ENCODE measurements at regions not wholly inside any gene's neighbourhood (a gene's known extent, or its start where the extent isn't known, plus 50 kb on each side); places are given as distances from the start of the nearest gene placed in this dataset.

DNA sequence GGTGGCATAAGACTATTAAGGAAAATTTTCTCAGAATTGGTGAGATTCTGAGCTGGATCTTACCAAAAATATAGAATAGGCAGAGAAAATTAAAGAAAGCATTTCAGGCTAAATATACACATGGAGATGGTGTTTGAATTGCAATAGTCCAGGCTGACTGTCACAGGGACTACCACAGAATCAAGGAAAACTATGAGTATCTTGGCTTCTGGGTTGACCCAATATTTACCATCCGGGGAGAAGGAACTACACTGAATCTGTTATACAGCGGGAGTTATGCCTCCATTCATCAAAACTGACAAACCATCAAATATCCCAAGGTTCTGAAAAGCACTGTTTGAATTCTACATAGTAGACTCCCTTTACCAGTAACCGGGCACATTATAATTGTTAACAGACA lies 102.2 kb downstream of the TUSC7 start:
- peaks cover 2 to 3% of the 10 kb centered on the region in 2 donors for H3K4me1 ChIP-seq (ENCODE audit: control insufficient read depth in 2 of 2, insufficient read depth in 1 of 2, low read depth in 1 of 2, low read length in 2 of 2)
- no peaks in the 10 kb centered on the region for H3K9me3 ChIP-seq (replicated peaks in 1 of 2; ENCODE audit: control insufficient read depth in 2 of 2, insufficient read depth in 1 of 2, low read depth in 1 of 2, low read length in 2 of 2)
- no peak overlapping the region for H3K4ac ChIP-seq (ENCODE audit: low read length)
- H2BK12ac ChIP-seq (ENCODE audit: low read length), result no peak overlapping the region
- no peak overlapping the region for H3K4me2 ChIP-seq (ENCODE audit: insufficient read depth, low read length, poor library complexity, severe bottlenecking)
- H3K36me3 ChIP-seq (replicated peaks in 1 of 2; ENCODE audit: control insufficient read depth in 2 of 2, insufficient read depth in 2 of 2, low read length in 2 of 2), result no peaks in the 10 kb centered on the region
- H2BK120ac ChIP-seq (ENCODE audit: low read depth, low read length), result no peak overlapping the region
- H3K79me1 ChIP-seq (ENCODE audit: low read depth, low read length), result no peaks in the 10 kb centered on the region
- H2BK5ac ChIP-seq (ENCODE audit: low read length), result no peak overlapping the region
- H2AK5ac ChIP-seq (ENCODE audit: low read depth, low read length), result no peak overlapping the region
- H3K27me3 ChIP-seq (ENCODE audit: control insufficient read depth in 3 of 3, insufficient read depth in 3 of 3, low read depth in 1 of 3, low read length in 3 of 3), result no peaks in the 10 kb centered on the region
- no peak overlapping the region for H3K23ac ChIP-seq (ENCODE audit: low read depth, low read length, poor library complexity)
- H2AFZ ChIP-seq (ENCODE audit: low read length), result no peak overlapping the region
- no peak for DNase-seq (ENCODE audit: low spot score)
- no peak overlapping the region for H3K4me3 ChIP-seq (ENCODE audit: low read length in 2 of 2)
- H3K18ac ChIP-seq (ENCODE audit: low read length), result no peak overlapping the region
- H4K91ac ChIP-seq (ENCODE audit: low read depth, low read length, poor library complexity), result no peak overlapping the region
- no peak overlapping the region for H3K9ac ChIP-seq (ENCODE audit: low read depth, low read length, poor library complexity)
- no CpG with 5 or more reads among the region's 3 CpGs for WGBS, 2 donors (ENCODE audit: extremely low coverage in 2 of 2, insufficient read length in 2 of 2, insufficient replicate concordance in 1 of 2)
- no peak overlapping the region for H3K14ac ChIP-seq (ENCODE audit: low read length)
- no peak overlapping the region for H4K8ac ChIP-seq (ENCODE audit: low read depth, low read length)
- no peak overlapping the region for H3K27ac ChIP-seq (replicated peaks; ENCODE audit: low read length)
- no peak overlapping the region for H2BK15ac ChIP-seq (ENCODE audit: low read length)

DNA sequence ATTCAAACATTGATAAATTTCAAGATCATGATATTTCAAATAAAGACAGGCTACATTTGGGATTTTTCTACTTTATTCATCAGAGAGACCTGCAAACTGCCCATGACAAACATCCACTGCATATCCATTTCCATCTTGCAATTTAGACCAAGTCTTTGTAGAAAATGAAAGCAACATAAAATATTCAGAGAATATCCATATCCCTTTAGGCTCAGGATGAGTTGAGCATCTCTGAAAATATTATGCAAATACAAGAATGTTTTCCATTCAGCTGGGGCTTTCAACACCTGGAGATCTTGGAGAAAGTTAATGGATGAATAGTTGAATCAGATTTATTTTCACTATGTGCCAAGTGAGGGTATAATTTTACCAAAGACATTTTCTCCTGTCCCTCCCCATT lies 103.4 kb downstream of the TUSC7 start:
- Histone ChIP-seq H3K27me3 (ENCODE audit: control insufficient read depth in 3 of 3, insufficient read depth in 3 of 3, low read depth in 1 of 3, low read length in 3 of 3) (no peaks in the 10 kb centered on the region), H3K4me3 (ENCODE audit: low read length in 2 of 2) (no peak overlapping the region)

DNA sequence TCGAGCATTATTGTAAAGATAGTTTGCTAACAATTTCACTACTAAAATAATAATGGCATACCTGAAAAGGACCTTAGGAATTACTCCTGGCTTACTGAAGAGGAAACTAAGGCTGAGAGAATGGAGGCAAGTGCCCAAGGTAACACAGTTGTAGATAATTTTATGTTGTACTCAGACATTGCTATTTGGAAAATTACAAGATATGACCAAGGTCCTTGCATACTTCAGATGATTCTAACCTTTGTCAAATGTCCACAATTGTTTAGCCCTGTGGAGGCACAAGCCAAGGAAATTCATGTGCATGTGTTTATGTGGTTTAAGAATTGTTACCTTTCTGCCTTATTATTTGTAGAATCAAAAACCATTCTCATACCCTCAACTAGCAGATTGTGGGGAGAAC lies 105.7 kb downstream of the TUSC7 start:
- H2BK12ac ChIP-seq (ENCODE audit: low read length), result no peak overlapping the region
- H3K4ac ChIP-seq (ENCODE audit: low read length), result no peak overlapping the region
- no peak overlapping the region for H2BK15ac ChIP-seq (ENCODE audit: low read length)
- H3K79me1 ChIP-seq (ENCODE audit: low read depth, low read length), result no peaks in the 10 kb centered on the region
- peaks cover 3 to 4% of the 10 kb centered on the region in 2 donors for H3K4me1 ChIP-seq (ENCODE audit: control insufficient read depth in 2 of 2, insufficient read depth in 1 of 2, low read depth in 1 of 2, low read length in 2 of 2)
- no peaks in the 10 kb centered on the region for H3K9me3 ChIP-seq (replicated peaks in 1 of 2; ENCODE audit: control insufficient read depth in 2 of 2, insufficient read depth in 1 of 2, low read depth in 1 of 2, low read length in 2 of 2)
- no peaks in the 10 kb centered on the region for H3K36me3 ChIP-seq (replicated peaks in 1 of 2; ENCODE audit: control insufficient read depth in 2 of 2, insufficient read depth in 2 of 2, low read length in 2 of 2)
- no peak for DNase-seq (ENCODE audit: low spot score)
- no peak overlapping the region for H3K4me3 ChIP-seq (ENCODE audit: low read length in 2 of 2)
- H3K27me3 ChIP-seq (ENCODE audit: control insufficient read depth in 3 of 3, insufficient read depth in 3 of 3, low read depth in 1 of 3, low read length in 3 of 3), result no peaks in the 10 kb centered on the region
- no peak overlapping the region for H3K14ac ChIP-seq (ENCODE audit: low read length)
- H3K9ac ChIP-seq (ENCODE audit: low read depth, low read length, poor library complexity), result no peak overlapping the region
- H3K18ac ChIP-seq (ENCODE audit: low read length), result no peak overlapping the region
- no peak overlapping the region for H2BK5ac ChIP-seq (ENCODE audit: low read length)
- H2BK120ac ChIP-seq (ENCODE audit: low read depth, low read length), result no peak overlapping the region
- H3K4me2 ChIP-seq (ENCODE audit: insufficient read depth, low read length, poor library complexity, severe bottlenecking), result no peak overlapping the region
- H3K23ac ChIP-seq (ENCODE audit: low read depth, low read length, poor library complexity), result no peak overlapping the region
- H2AK5ac ChIP-seq (ENCODE audit: low read depth, low read length), result no peak overlapping the region
- no peak overlapping the region for H4K8ac ChIP-seq (ENCODE audit: low read depth, low read length)
- H4K91ac ChIP-seq (ENCODE audit: low read depth, low read length, poor library complexity), result no peak overlapping the region
- H3K27ac ChIP-seq (replicated peaks; ENCODE audit: low read length), result no peak overlapping the region
- no CpG with 5 or more reads among the region's 1 CpG for WGBS, 2 donors (ENCODE audit: extremely low coverage in 2 of 2, insufficient read length in 2 of 2, insufficient replicate concordance in 1 of 2)
- peak overlapping the region; percentile 1 for H2AFZ ChIP-seq (ENCODE audit: low read length)

More for the DNA sequence above, 103.4 kb downstream of the TUSC7 start:
- Histone ChIP-seq H3K23ac (ENCODE audit: low read depth, low read length, poor library complexity) (no peak overlapping the region), H3K18ac (ENCODE audit: low read length) (no peak overlapping the region), H2AK5ac (ENCODE audit: low read depth, low read length) (no peak overlapping the region), H4K91ac (ENCODE audit: low read depth, low read length, poor library complexity) (no peak overlapping the region), H3K4me1 (ENCODE audit: control insufficient read depth in 2 of 2, insufficient read depth in 1 of 2, low read depth in 1 of 2, low read length in 2 of 2) (peaks cover 2 to 3% of the 10 kb centered on the region in 2 donors), H4K8ac (ENCODE audit: low read depth, low read length) (no peak overlapping the region), H2BK120ac (ENCODE audit: low read depth, low read length) (no peak overlapping the region), H3K9ac (ENCODE audit: low read depth, low read length, poor library complexity) (no peak overlapping the region), H3K4me2 (ENCODE audit: insufficient read depth, low read length, poor library complexity, severe bottlenecking) (no peak overlapping the region), H3K79me1 (ENCODE audit: low read depth, low read length) (no peaks in the 10 kb centered on the region), H3K27ac (replicated peaks; ENCODE audit: low read length) (no peak overlapping the region), H2AFZ (ENCODE audit: low read length) (no peak overlapping the region), H3K14ac (ENCODE audit: low read length) (no peak overlapping the region), H3K36me3 (replicated peaks in 1 of 2; ENCODE audit: control insufficient read depth in 2 of 2, insufficient read depth in 2 of 2, low read length in 2 of 2) (no peaks in the 10 kb centered on the region), H2BK5ac (ENCODE audit: low read length) (no peak overlapping the region), H2BK15ac (ENCODE audit: low read length) (no peak overlapping the region), H2BK12ac (ENCODE audit: low read length) (no peak overlapping the region), H3K9me3 (replicated peaks in 1 of 2; ENCODE audit: control insufficient read depth in 2 of 2, insufficient read depth in 1 of 2, low read depth in 1 of 2, low read length in 2 of 2) (no peaks in the 10 kb centered on the region), H3K4ac (ENCODE audit: low read length) (no peak overlapping the region)
- no peak for DNase-seq (ENCODE audit: low spot score)

DNA sequence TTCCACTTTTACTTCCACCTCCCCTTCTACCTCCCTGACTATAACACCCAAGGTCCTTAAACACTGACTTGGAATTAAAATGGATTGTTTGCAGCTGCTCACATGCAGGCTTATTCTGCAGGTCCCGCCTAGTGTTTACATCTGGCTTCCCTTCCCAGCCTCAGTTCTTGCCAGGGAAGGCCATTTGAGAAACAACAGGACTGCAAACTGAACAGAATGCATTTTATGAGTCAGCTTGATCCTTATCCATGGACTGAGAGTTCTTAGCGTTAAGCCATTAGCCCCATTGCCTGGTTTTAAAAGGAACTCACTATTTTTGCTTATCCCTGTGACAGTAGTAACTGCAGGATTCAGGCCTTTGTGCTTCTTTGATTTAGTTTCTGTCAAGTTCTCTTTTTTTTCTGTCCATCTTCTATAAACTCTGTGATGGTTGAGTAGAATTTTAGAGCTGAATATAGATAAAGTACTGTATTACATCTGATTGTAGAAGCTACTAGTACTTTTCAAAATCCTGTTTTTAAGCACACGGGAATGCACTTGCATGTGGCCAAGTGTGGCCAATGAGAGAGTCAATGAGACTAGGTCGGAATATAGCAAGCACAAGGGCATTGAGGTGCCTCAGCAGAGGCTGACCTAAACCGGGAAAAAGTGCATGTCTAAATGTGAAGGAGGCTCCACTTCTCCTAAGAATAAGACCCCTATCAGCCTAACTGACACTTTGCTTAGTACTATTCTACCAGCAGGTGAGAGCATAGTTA lies 106.4 kb downstream of the TUSC7 start:
- Histone ChIP-seq H3K9me3 (replicated peaks in 1 of 2; ENCODE audit: control insufficient read depth in 2 of 2, insufficient read depth in 1 of 2, low read depth in 1 of 2, low read length in 2 of 2) (no peaks in the 10 kb centered on the region), H2BK5ac (ENCODE audit: low read length) (no peak overlapping the region), H3K27ac (replicated peaks; ENCODE audit: low read length) (no peak overlapping the region), H3K14ac (ENCODE audit: low read length) (no peak overlapping the region), H3K9ac (ENCODE audit: low read depth, low read length, poor library complexity) (no peak overlapping the region), H3K36me3 (replicated peaks in 1 of 2; ENCODE audit: control insufficient read depth in 2 of 2, insufficient read depth in 2 of 2, low read length in 2 of 2) (no peaks in the 10 kb centered on the region), H2BK120ac (ENCODE audit: low read depth, low read length) (no peak overlapping the region), H3K4ac (ENCODE audit: low read length) (no peak overlapping the region), H3K18ac (ENCODE audit: low read length) (no peak overlapping the region), H2AFZ (ENCODE audit: low read length) (peak overlapping the region; percentile 1), H3K27me3 (ENCODE audit: control insufficient read depth in 3 of 3, insufficient read depth in 3 of 3, low read depth in 1 of 3, low read length in 3 of 3) (no peaks in the 10 kb centered on the region), H3K4me2 (ENCODE audit: insufficient read depth, low read length, poor library complexity, severe bottlenecking) (no peak overlapping the region), H4K91ac (ENCODE audit: low read depth, low read length, poor library complexity) (no peak overlapping the region), H3K4me3 (ENCODE audit: low read length in 2 of 2) (no peak overlapping the region), H3K23ac (ENCODE audit: low read depth, low read length, poor library complexity) (no peak overlapping the region), H2BK12ac (ENCODE audit: low read length) (no peak overlapping the region), H4K8ac (ENCODE audit: low read depth, low read length) (no peak overlapping the region), H2AK5ac (ENCODE audit: low read depth, low read length) (no peak overlapping the region), H3K4me1 (ENCODE audit: control insufficient read depth in 2 of 2, insufficient read depth in 1 of 2, low read depth in 1 of 2, low read length in 2 of 2) (peaks cover 3 to 4% of the 10 kb centered on the region in 2 donors), H2BK15ac (ENCODE audit: low read length) (no peak overlapping the region), H3K79me1 (ENCODE audit: low read depth, low read length) (no peaks in the 10 kb centered on the region)
- no CpG with 5 or more reads among the region's 5 CpGs for WGBS, 2 donors (ENCODE audit: extremely low coverage in 2 of 2, insufficient read length in 2 of 2, insufficient replicate concordance in 1 of 2)
- DNase-seq (ENCODE audit: low spot score), result no peak

All from neuronal stem cell (in vitro differentiated cells).